Stomach smooth muscle (tissue), 2 donors: ENCODE measurements at regions not wholly inside any gene's neighbourhood (a gene's known extent, or its start where the extent isn't known, plus 50 kb on each side); places are given as distances from the start of the nearest gene placed in this dataset.
"Not testable (repeated sequence)": the region's sequence is repeated elsewhere in the genome, so short reads cannot be mapped to it uniquely, and the experiment has no call there.

Experiments
- H3K27ac ChIP-seq: one replicate; pipeline ENCODE4 v1.7.0; 2013; ENCODE audit warnings: mild to moderate bottlenecking, low read length, inconsistent platforms
- H3K27me3 ChIP-seq, 2 donors: one replicate each; pipeline ENCODE4 v1.7.0; 2013; ENCODE audit warnings: low read length in 2 of 2; ENCODE audit not compliant: insufficient read depth in 2 of 2, control insufficient read depth in 1 of 2
- H3K36me3 ChIP-seq, 2 donors: one replicate each; pipeline ENCODE4 v1.7.0; 2013; ENCODE audit warnings: low read length in 2 of 2; ENCODE audit not compliant: control insufficient read depth in 2 of 2, insufficient read depth in 2 of 2
- H3K4me1 ChIP-seq: one replicate; pipeline ENCODE4 v1.7.0; 2013; ENCODE audit warnings: low read length; ENCODE audit not compliant: control insufficient read depth, insufficient read depth
- H3K4me3 ChIP-seq, 2 donors: one replicate each; pipeline ENCODE4 v1.7.0; 2013; ENCODE audit warnings: low read length in 2 of 2
- H3K9ac ChIP-seq, 2 donors: one replicate each; pipeline ENCODE4 v1.7.0; 2013; ENCODE audit warnings: low read length in 2 of 2, mild to moderate bottlenecking in 1 of 2
- H3K9me3 ChIP-seq, 2 donors: one replicate each; pipeline ENCODE4 v1.7.0; 2013; ENCODE audit warnings: low read length in 2 of 2; ENCODE audit not compliant: control insufficient read depth in 2 of 2
- donor health status: healthy.
- donor health status: Pancreatic carcinoma.

DNA sequence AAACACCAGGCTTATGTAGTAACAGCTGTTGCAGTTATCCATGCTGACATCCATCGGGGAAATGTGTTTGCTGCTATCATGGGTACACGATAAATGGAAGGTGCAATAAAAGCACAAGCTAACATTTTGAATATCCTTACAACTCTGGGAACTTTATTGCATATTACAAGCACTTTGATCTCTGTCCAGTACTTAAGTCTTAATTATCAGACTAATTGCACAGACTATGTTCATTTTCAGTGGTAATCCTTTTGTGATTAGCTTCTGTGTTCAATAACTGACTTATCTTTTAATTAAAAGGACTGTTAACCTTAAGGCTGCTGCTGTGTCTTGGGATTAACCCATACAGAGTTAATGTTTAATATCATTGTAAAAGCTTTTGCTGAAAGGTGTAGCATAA is 101.4 kb upstream of the ATP5MC3 start:
- H3K9me3 ChIP-seq, result no peaks in the 10 kb centered on the region
- no peak overlapping the region for H3K9ac ChIP-seq
- H3K27me3 ChIP-seq, result no peaks in the 10 kb centered on the region
- H3K36me3 ChIP-seq, result no peaks in the 10 kb centered on the region
- H3K27ac ChIP-seq, result no peak overlapping the region
- H3K4me1 ChIP-seq, result no peaks in the 10 kb centered on the region
- no peak overlapping the region for H3K4me3 ChIP-seq

GRCh38 chr2:175282300-175282699 is 100.8 kb upstream of the ATP5MC3 start:
- H3K27ac ChIP-seq, result no peak overlapping the region
- H3K9me3 ChIP-seq, result no peaks in the 10 kb centered on the region
- no peak overlapping the region for H3K9ac ChIP-seq
- H3K4me3 ChIP-seq, result no peak overlapping the region
- no peaks in the 10 kb centered on the region for H3K27me3 ChIP-seq
- H3K4me1 ChIP-seq, result no peaks in the 10 kb centered on the region
- no peaks in the 10 kb centered on the region for H3K36me3 ChIP-seq

DNA sequence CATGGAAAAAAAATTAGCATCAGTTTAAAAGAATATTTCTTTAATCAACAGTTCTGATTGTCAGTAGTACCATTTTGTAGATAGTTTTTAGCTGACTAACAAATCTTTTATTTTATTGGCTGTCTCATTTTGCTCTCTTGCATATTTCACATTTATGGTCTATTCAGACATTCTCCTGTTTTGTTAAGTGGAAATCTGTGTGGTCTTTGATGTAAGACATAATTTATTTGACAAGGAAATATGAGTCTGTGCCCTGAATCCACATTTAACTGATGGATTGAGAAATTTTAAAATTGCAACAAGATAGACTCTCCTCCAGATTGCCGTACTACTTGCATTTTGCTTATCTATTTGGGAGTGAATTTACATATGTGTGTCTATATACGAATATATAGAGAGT is 96.3 kb upstream of the ATP5MC3 start:
- no peaks in the 10 kb centered on the region for H3K36me3 ChIP-seq
- H3K27me3 ChIP-seq, result no peaks in the 10 kb centered on the region
- H3K4me3 ChIP-seq, result no peak overlapping the region
- no peaks in the 10 kb centered on the region for H3K9me3 ChIP-seq
- H3K27ac ChIP-seq, result no peak overlapping the region
- H3K9ac ChIP-seq, result no peak overlapping the region
- no peaks in the 10 kb centered on the region for H3K4me1 ChIP-seq

DNA sequence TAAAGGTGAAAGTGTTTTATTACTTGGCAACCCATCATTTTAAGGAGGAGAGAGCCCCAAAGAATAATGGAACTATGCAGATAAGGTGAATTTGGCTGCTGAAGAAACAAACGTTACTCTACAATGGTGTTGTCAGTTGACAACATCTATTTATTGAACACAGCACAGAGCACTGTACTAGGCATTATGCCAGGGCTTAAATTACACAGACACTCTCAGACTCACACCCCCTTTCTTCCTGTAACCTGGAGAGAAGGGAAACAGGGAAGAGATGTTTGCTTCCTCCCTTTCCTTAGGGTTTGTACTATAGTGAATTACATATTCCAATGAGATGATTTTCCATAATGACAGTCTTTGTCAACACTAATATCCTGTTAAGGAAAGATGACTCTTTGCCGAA is 94.0 kb upstream of the ATP5MC3 start:
- no peak overlapping the region for H3K9ac ChIP-seq
- H3K27ac ChIP-seq, result no peak overlapping the region
- no peaks in the 10 kb centered on the region for H3K36me3 ChIP-seq
- H3K4me3 ChIP-seq, result no peak overlapping the region
- H3K27me3 ChIP-seq, result no peaks in the 10 kb centered on the region
- H3K9me3 ChIP-seq, result no peaks in the 10 kb centered on the region
- H3K4me1 ChIP-seq, result no peaks in the 10 kb centered on the region

- Histone ChIP-seq H3K4me1 (no peaks in the 10 kb centered on the region), H3K27ac (no peak overlapping the region), H3K36me3 (no peaks in the 10 kb centered on the region), H3K4me3 (no peak overlapping the region), H3K9ac (no peak overlapping the region), H3K27me3 (no peaks in the 10 kb centered on the region), H3K9me3 (no peaks in the 10 kb centered on the region)
Measured at GRCh38 chr2:175259164-175259563, 77.7 kb upstream of the ATP5MC3 start.

DNA sequence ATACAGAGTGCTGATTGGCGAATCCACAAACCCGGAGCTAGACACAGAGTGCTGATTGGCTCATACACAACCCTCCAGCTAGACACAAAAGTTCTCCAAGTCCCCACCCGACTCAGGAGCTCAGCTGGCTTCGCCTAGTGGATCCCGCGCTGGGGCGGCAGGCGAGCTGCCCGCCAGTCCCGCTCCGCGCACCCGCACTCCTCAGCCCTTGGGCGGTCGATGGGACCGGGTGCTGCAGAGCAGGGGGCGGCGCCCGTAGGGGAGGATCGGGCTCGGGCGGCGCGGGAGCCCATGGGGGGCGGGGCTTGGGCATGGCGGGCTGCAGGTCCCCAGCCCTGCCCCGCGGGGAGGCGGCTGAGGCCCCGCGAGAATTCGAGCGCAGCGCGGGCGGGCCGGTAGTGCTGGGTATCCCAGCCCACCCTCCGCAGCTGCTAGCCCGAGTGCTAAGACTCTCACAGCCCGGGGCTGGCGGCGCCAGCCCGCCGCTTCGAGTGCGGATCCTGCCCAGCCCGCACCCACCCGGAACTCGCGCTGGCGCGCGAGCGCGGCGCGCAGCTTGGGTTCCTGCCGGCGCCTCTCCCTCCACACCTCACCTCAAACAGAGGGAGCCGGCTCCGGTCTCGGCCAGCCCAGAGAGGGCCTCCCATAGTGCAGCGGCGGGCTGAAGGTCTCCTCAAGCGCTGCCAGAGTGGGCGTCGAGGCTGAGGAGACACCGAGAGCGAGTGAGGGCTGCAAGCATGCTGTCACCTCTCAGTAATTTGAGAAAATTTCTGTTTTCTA is 75.5 kb upstream of the ATP5MC3 start:
- Histone ChIP-seq H3K9me3 (no peaks in the 10 kb centered on the region), H3K4me1 (no peaks in the 10 kb centered on the region), H3K9ac (no peak overlapping the region), H3K36me3 (no peaks in the 10 kb centered on the region), H3K4me3 (no peak overlapping the region), H3K27me3 (peaks cover 0 to 6% of the 10 kb centered on the region in 2 donors), H3K27ac (no peak overlapping the region)

GRCh38 chr2:175256391-175256790 is 74.9 kb upstream of the ATP5MC3 start:
- not testable (repeated sequence) for H3K36me3 ChIP-seq, H3K4me1 ChIP-seq, H3K4me3 ChIP-seq, H3K27ac ChIP-seq, H3K9me3 ChIP-seq, H3K9ac ChIP-seq, H3K27me3 ChIP-seq

GRCh38 chr2:175253871-175254270 is 72.4 kb upstream of the ATP5MC3 start:
- Histone ChIP-seq H3K27ac (no peak overlapping the region), H3K27me3 (peaks cover 0 to 6% of the 10 kb centered on the region in 2 donors), H3K9me3 (no peaks in the 10 kb centered on the region), H3K4me3 (no peak overlapping the region), H3K36me3 (no peaks in the 10 kb centered on the region), H3K9ac (no peak overlapping the region), H3K4me1 (no peaks in the 10 kb centered on the region)

GRCh38 chr2:175251425-175252041 is 70.0 kb upstream of the ATP5MC3 start:
- Histone ChIP-seq H3K27ac (no peak overlapping the region), H3K27me3 (peaks cover 0 to 6% of the 10 kb centered on the region in 2 donors), H3K9me3 (no peaks in the 10 kb centered on the region), H3K4me1 (no peaks in the 10 kb centered on the region), H3K4me3 (no peak overlapping the region), H3K36me3 (no peaks in the 10 kb centered on the region), H3K9ac (no peak overlapping the region)

DNA sequence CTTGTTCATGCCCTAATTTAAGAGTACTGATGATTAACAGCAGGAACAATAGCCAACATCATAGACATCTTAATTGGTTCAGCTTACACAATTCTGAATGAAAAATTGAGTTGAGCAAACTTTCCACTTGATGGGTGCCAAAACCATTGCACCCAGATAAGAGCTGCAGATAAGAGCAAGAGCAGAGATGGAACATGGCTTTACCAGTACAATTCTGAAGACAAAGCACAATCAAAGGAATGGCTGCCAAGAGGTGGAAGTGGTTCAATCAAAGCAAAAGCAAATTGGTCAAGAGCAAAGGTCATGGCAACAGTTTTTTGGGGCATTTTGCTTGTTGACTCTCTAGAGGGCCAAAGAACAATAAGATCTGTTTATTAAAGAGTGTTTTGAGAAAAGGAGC is 65.6 kb upstream of the ATP5MC3 start:
- Histone ChIP-seq H3K9ac (no peak overlapping the region), H3K27me3 (no peaks in the 10 kb centered on the region), H3K4me1 (no peaks in the 10 kb centered on the region), H3K36me3 (no peaks in the 10 kb centered on the region), H3K27ac (no peak overlapping the region), H3K9me3 (no peaks in the 10 kb centered on the region), H3K4me3 (no peak overlapping the region)

DNA sequence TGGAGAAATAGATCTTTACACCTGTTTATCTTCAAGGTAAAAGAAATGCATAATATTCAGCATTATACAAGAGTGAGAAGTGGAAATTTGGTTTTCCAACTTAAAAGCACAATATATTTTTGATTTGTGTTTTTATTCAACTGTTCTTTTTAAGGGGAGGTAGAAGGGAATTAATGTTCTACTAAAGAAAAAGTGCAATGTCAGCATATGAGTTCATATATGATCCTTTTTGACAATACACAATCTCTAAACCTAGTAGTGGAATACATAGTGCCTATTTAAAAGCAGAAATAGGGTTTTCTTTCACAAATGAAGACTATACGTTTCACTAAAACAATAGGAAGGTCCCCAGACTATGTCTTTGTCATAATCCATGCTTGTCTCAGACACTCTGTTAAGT is 63.2 kb upstream of the ATP5MC3 start:
- no peak overlapping the region for H3K27ac ChIP-seq
- H3K36me3 ChIP-seq, result no peaks in the 10 kb centered on the region
- H3K9ac ChIP-seq, result no peak overlapping the region
- H3K4me3 ChIP-seq, result no peak overlapping the region
- H3K27me3 ChIP-seq, result no peaks in the 10 kb centered on the region
- H3K9me3 ChIP-seq, result no peaks in the 10 kb centered on the region
- no peaks in the 10 kb centered on the region for H3K4me1 ChIP-seq
